H1 (cell line): ENCODE measurements at regions not wholly inside any gene's neighbourhood (a gene's known extent, or its start where the extent isn't known, plus 50 kb on each side); places are given as distances from the start of the nearest gene placed in this dataset.

Source experiments
- CTCF ChIA-PET: fragments of 300-600 bp; sonication (Branson Sonifier 250); formaldehyde crosslinking; loops from one replicate; lab custom pipeline; 2021; ENCODE audit not compliant: partially characterized antibody; lab: Charles Lee
- POLR2A ChIA-PET: fragments of 300-600 bp; sonication (Branson Sonifier 250); formaldehyde crosslinking; loops from one replicate; lab custom pipeline; 2021; ENCODE audit warnings: inconsistent platforms; ENCODE audit not compliant: partially characterized antibody; lab: Charles Lee
- DNase-seq, 2 experiments: peaks; one replicate each; pipeline versions ENCODE4 v3.0.0 to v3.0.0-alpha.2; 2010 to 2022; ENCODE audit warnings: low spot score in 2 of 2, low read depth in 1 of 2, mixed read lengths in 1 of 2
- FAIRE-seq: peaks from 2 replicates; lab custom pipeline; 2011; peaks lifted over from hg19 to GRCh38; lab: Jason Lieb, UNC
- H2AFZ ChIP-seq: 2 replicates; pipeline ENCODE4 v1.8.1; 2012; ENCODE audit warnings: low read length, inconsistent platforms
- H2AK5ac ChIP-seq: 2 replicates; pipeline ENCODE4 v1.6.1; 2013; ENCODE audit warnings: low read depth, low read length
- H2BK120ac ChIP-seq: replicated peaks from 2 replicates; pipeline ENCODE3; 2013; ENCODE audit warnings: low read depth, low read length, inconsistent platforms
- H2BK12ac ChIP-seq: 2 replicates; pipeline ENCODE4 v1.6.1; 2013; ENCODE audit warnings: low read depth, low read length
- H2BK15ac ChIP-seq: 2 replicates; pipeline ENCODE4 v1.6.1; 2013; ENCODE audit warnings: low read length
- H2BK20ac ChIP-seq: 2 replicates; pipeline ENCODE4 v1.6.1; 2013; ENCODE audit warnings: low read length
- H2BK5ac ChIP-seq: 2 replicates; pipeline ENCODE4 v1.6.1; 2013; ENCODE audit warnings: low read depth, low read length
- H3K14ac ChIP-seq: 2 replicates; pipeline ENCODE4 v1.6.1; 2013; ENCODE audit warnings: inconsistent platforms; ENCODE audit not compliant: insufficient read length
- H3K18ac ChIP-seq: 2 replicates; pipeline ENCODE4 v1.6.1; 2013; ENCODE audit warnings: low read length; ENCODE audit errors: extremely low read depth
- H3K23ac ChIP-seq: 2 replicates; pipeline ENCODE4 v1.6.1; 2013; ENCODE audit warnings: inconsistent platforms; ENCODE audit not compliant: insufficient read length
- H3K23me2 ChIP-seq: 2 replicates; pipeline ENCODE4 v1.6.1; 2013; ENCODE audit warnings: low read depth, low read length
- H3K27ac ChIP-seq: 2 replicates; pipeline ENCODE4 v1.6.1; 2011; ENCODE audit warnings: low read depth, low read length, inconsistent platforms
- H3K27me3 ChIP-seq, 4 experiments: replicated peaks in 1 of 4; 1 replicate in 1 of 4; 2 replicates in 3 of 4; pipeline versions ENCODE4 v1.6.1 to v1.8.1; 2011 to 2013; ENCODE audit warnings: low read length in 3 of 4, mild to moderate bottlenecking in 3 of 4, inconsistent platforms in 2 of 4, mixed read lengths in 2 of 4, moderate library complexity in 1 of 4; ENCODE audit not compliant: control insufficient read depth in 3 of 4, insufficient read depth in 3 of 4; ENCODE audit errors: extremely low read depth in 1 of 4
- H3K36me3 ChIP-seq, 4 experiments: 2 replicates each; pipeline versions ENCODE4 v1.6.1 to v1.8.1; 2011 to 2013; ENCODE audit warnings: mild to moderate bottlenecking in 4 of 4, low read length in 3 of 4, moderate library complexity in 2 of 4, control low read depth in 1 of 4, inconsistent platforms in 1 of 4; ENCODE audit not compliant: insufficient read depth in 4 of 4, control insufficient read depth in 2 of 4
- H3K4ac ChIP-seq: replicated peaks from 2 replicates; pipeline ENCODE3; 2013; ENCODE audit warnings: low read length, low read depth, mixed read lengths, inconsistent platforms; ENCODE audit not compliant: insufficient read length
- H3K4me1 ChIP-seq, 4 experiments: replicated peaks in 1 of 4; 1 replicate in 1 of 4; 2 replicates in 3 of 4; pipeline versions ENCODE4 v1.6.1 to v1.8.1; 2011 to 2013; ENCODE audit warnings: low read length in 3 of 4, inconsistent platforms in 2 of 4, mixed read lengths in 1 of 4; ENCODE audit not compliant: insufficient read depth in 4 of 4, control insufficient read depth in 3 of 4
- H3K4me2 ChIP-seq, 2 experiments: 2 replicates each; pipeline versions ENCODE4 v1.6.1 to v1.8.1; 2011 to 2013; ENCODE audit warnings: low read depth in 2 of 2, low read length in 2 of 2, control low read depth in 1 of 2, inconsistent platforms in 1 of 2, mild to moderate bottlenecking in 1 of 2; ENCODE audit not compliant: insufficient read depth in 1 of 2
- H3K4me3 ChIP-seq, 4 experiments: fragments of 200-600, 300-600 bp in 1 of 4; sonication (generic), shearing (Covaris generic), sonication (Bioruptor Twin) in 1 of 4; 2 replicates each; pipeline versions ENCODE4 v1.5.1 to v1.8.1; 2011 to 2016; ENCODE audit warnings: low read length in 4 of 4, low read depth in 3 of 4, control low read depth in 2 of 4, inconsistent platforms in 2 of 4, mild to moderate bottlenecking in 2 of 4, mixed read lengths in 1 of 4, moderate library complexity in 1 of 4; ENCODE audit not compliant: insufficient read depth in 2 of 4; ENCODE audit errors: extremely low read depth in 1 of 4
- H3K56ac ChIP-seq: replicated peaks from 2 replicates; pipeline ENCODE3; 2013; ENCODE audit warnings: low read depth, mild to moderate bottlenecking, mixed read lengths, low read length, inconsistent platforms; ENCODE audit not compliant: insufficient read length
- H3K79me1 ChIP-seq: 2 replicates; pipeline ENCODE4 v1.6.1; 2013; ENCODE audit warnings: low read depth, low read length, control low read depth
- H3K79me2 ChIP-seq, 2 experiments: 2 replicates each; pipeline versions ENCODE4 v1.6.1 to v1.8.1; 2012 to 2013; ENCODE audit warnings: low read length in 2 of 2, mild to moderate bottlenecking in 2 of 2, inconsistent platforms in 1 of 2; ENCODE audit not compliant: insufficient read depth in 2 of 2, control insufficient read depth in 1 of 2
- H3K9ac ChIP-seq, 4 experiments: replicated peaks in 1 of 4; 1 replicate in 1 of 4; 2 replicates in 3 of 4; pipeline versions ENCODE4 v1.6.1 to v1.8.1; 2011 to 2013; ENCODE audit warnings: low read depth in 3 of 4, low read length in 3 of 4, control low read depth in 2 of 4, mild to moderate bottlenecking in 2 of 4, moderate library complexity in 2 of 4, inconsistent platforms in 1 of 4; ENCODE audit errors: extremely low read depth in 1 of 4
- H3K9me3 ChIP-seq, 2 experiments: 2 replicates each; pipeline versions ENCODE4 v1.6.1 to v1.8.1; 2012 to 2013; ENCODE audit warnings: mild to moderate bottlenecking in 2 of 2, moderate library complexity in 2 of 2, control low read depth in 1 of 2, inconsistent platforms in 1 of 2, low read depth in 1 of 2, low read length in 1 of 2, mixed read lengths in 1 of 2; ENCODE audit not compliant: insufficient read depth in 2 of 2
- H4K20me1 ChIP-seq, 2 experiments: replicated peaks in 1 of 2; 2 replicates each; pipeline versions ENCODE3 to v1.8.1; 2011 to 2013; ENCODE audit warnings: inconsistent platforms in 2 of 2, low read length in 2 of 2, mild to moderate bottlenecking in 1 of 2; ENCODE audit not compliant: insufficient read depth in 2 of 2, control insufficient read depth in 1 of 2
- H4K5ac ChIP-seq: 2 replicates; pipeline ENCODE4 v1.6.1; 2013; ENCODE audit warnings: low read length, low read depth, mixed read lengths, inconsistent platforms; ENCODE audit not compliant: insufficient read length
- H4K8ac ChIP-seq: 2 replicates; pipeline ENCODE4 v1.8.0; 2013; ENCODE audit warnings: mild to moderate bottlenecking, moderate library complexity, low read length, inconsistent platforms; ENCODE audit not compliant: insufficient read depth; ENCODE audit errors: extremely low read depth
- H4K91ac ChIP-seq: replicated peaks from 2 replicates; pipeline ENCODE3; 2013; ENCODE audit warnings: low read length, mixed read lengths, inconsistent platforms; ENCODE audit not compliant: insufficient read length
- E2F6 ChIP-seq: IDR thresholded peaks from 2 replicates; pipeline ENCODE4 v1.6.1; 2012; ENCODE audit warnings: inconsistent platforms
- POLR2A ChIP-seq, 2 experiments: IDR thresholded peaks; 1 replicate in 1 of 2; 2 replicates in 1 of 2; pipeline ENCODE4 v1.6.1; 2011; ENCODE audit warnings: low read depth in 2 of 2, low read length in 2 of 2, mild to moderate bottlenecking in 2 of 2; ENCODE audit errors: control extremely low read depth in 1 of 2
- RXRA ChIP-seq: IDR thresholded peaks from 2 replicates; pipeline ENCODE4 v1.6.1; 2011; ENCODE audit warnings: low read depth, mild to moderate bottlenecking, low read length, moderate library complexity; ENCODE audit not compliant: insufficient read depth
- SIX5 ChIP-seq: IDR thresholded peaks from 2 replicates; pipeline ENCODE4 v1.6.1; 2011; ENCODE audit warnings: mild to moderate bottlenecking, low read depth, low read length
- WGBS, 2 experiments: shearing (Covaris generic) in 1 of 2; methylation state at CpG; one replicate each; pipeline versions ENCODE4 v1.1.6 to v1.1.7; 2013 to 2015; ENCODE audit warnings: low lambda C conversion rate in 2 of 2, mixed read lengths in 2 of 2, inconsistent platforms in 1 of 2, low coverage in 1 of 2, missing lambda C conversion rate in 1 of 2; ENCODE audit not compliant: insufficient replicate concordance in 2 of 2, insufficient coverage in 1 of 2, insufficient read length in 1 of 2; ENCODE audit errors: extremely low coverage in 1 of 2, missing lambda C conversion rate in 1 of 2; 5-methylcytosine and 5-hydroxymethylcytosine counted together

GRCh38 chr7:18283045-18283444, 212.5 kb upstream of the HDAC9 start:
- no peaks in the 10 kb centered on the region for H4K20me1 ChIP-seq
- no peaks in the 10 kb centered on the region for H3K4me1 ChIP-seq
- no peaks in the 10 kb centered on the region for H3K27me3 ChIP-seq
- no peak overlapping the region for H3K56ac ChIP-seq
- no peak overlapping the region for H3K4ac ChIP-seq
- H2AFZ ChIP-seq, result no peak overlapping the region
- H3K9me3 ChIP-seq, result no peaks in the 10 kb centered on the region
- DNase-seq (no peak), FAIRE-seq (no peak)
- H4K91ac ChIP-seq, result no peak overlapping the region
- no peak overlapping the region for H3K4me3 ChIP-seq
- no peak overlapping the region for H3K4me2 ChIP-seq
- H3K23ac ChIP-seq, result no peak overlapping the region
- no peak overlapping the region for H2BK120ac ChIP-seq
- no peak overlapping the region for H3K14ac ChIP-seq
- no peaks in the 10 kb centered on the region for H3K23me2 ChIP-seq
- no peak overlapping the region for H2BK5ac ChIP-seq
- H3K36me3 ChIP-seq, result no peaks in the 10 kb centered on the region
- ChIA-PET POLR2A (no interaction called here), CTCF (no interaction called here)
- no peak overlapping the region for H4K5ac ChIP-seq
- 0% methylated on average over 1 of the region's 1 CpG; no CpG with 5 or more reads in 1 of the 2 experiments for WGBS, 2 experiments
- H2BK12ac ChIP-seq, result no peak overlapping the region
- no peak overlapping the region for H2BK20ac ChIP-seq
- no peak overlapping the region for H3K18ac ChIP-seq
- H3K27ac ChIP-seq, result no peak overlapping the region
- H2BK15ac ChIP-seq, result no peak overlapping the region
- no peaks in the 10 kb centered on the region for H3K79me1 ChIP-seq
- no peak overlapping the region for H4K8ac ChIP-seq
- H2AK5ac ChIP-seq, result no peak overlapping the region
- no peak overlapping the region for H3K9ac ChIP-seq
- H3K79me2 ChIP-seq, result no peaks in the 10 kb centered on the region
- no peak for TF ChIP-seq RXRA
- TF ChIP-seq POLR2A (IDR thresholded peaks at IDR 0.05; ENCODE audit: control extremely low read depth in 1 of 2, low read depth in 2 of 2, low read length in 2 of 2), result no peak
- no peak for TF ChIP-seq E2F6
- TF ChIP-seq SIX5, result no peak
